Activated T-cell treated with anti-CD3 and anti-CD28 coated beads for 1 hour (primary cell): ENCODE measurements at regions not wholly inside any gene's neighbourhood (a gene's known extent, or its start where the extent isn't known, plus 50 kb on each side); places are given as distances from the start of the nearest gene placed in this dataset.

Experiments used
- DNase-seq: peaks from one replicate; pipeline ENCODE4 v3.0.0-alpha.2; 2020; ENCODE audit warnings: low read depth

DNA sequence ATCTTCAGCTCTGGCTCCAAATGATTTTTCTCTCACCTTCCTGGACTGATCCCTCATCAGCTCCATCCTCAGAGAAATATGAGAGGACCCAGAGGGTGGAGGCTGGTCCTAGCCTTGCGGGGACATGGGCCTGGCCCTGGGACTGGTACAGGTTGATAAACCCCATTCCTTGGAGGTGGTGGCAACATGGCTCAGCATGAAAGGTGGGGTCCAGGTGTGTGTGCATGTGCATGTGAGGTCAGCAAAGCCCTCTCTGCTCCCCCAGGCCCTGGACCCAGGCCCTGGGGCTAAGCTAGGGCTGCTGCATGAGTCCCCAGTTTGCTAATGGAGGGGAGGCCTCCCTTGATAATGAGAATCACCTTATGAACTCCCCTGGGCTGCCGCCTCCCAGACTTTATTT is 363.1 kb downstream of the MATN1 start:
- DNase-seq = no peak

DNA sequence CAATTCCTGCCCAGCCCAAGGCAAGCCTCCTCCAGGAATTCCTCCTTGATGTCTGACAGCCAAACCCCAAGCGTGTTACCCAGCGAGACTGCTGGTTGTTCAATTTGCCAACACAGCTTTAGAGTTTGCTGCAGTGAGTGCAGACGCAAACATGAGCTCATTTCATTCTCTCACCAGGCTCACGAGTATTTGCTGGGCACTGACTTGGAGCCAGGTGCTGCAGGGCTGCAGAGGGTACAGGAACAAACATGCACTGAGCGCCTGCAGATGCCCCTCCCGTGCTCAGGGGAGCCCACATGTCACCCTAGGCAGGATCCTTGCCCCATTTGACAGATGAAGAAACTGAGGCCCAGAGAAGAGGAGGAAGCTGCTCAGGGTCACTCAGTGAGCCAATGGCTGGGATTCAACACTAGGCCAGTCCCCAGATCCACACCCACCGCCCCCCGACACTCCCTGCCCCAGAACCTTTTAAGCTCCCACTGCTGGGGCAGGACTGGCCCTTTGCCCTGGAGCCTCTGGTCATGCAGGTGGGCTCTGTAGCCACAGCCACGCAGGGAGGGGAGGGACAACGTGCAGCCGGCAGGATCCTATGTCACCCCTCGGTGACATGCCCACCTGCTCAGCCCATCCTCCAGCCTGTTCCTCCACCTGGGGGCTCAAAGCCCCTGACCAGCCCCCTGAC is 363.7 kb downstream of the MATN1 start:
- DNase-seq = no peak

DNA sequence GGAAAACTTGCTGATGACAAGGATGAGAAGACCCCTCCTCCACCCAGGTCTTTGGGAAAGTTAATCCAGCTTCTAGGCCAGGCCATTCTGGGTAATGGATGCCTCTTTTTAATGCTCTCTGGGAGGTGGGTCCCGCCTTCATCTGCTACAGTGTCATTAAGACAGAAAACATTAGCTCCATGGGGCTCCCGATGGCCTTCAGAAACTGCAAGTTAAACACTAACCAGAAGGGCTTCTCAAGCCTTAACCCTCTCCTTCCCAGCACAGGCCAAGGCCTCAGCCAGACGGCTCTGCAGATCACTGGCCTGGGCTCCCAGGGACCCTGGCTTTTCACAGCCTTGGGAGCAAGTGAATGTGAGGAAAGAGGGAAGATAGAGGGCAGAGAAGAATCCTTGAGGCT is 364.9 kb downstream of the MATN1 start:
- no peak for DNase-seq

DNA sequence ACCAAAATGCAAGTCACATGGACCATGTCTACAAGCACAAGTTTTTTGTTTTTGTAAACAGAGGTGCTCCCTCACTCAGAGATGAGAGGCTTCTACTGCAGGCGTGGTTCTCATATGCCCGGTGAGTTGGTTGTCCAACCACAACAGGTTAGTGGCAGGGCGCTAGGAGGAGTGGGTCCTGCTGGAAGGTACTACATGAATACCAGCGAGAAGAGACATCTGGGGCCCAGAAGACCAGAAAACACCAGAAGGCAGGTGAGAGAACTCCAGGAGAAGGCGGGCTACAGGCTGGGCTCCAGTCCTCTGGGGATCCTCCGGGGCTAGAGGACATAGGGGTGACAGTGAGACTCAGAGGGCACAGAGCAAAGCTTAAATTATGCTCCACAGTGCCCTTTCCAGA is 366.5 kb downstream of the MATN1 start:
- no peak for DNase-seq

DNA sequence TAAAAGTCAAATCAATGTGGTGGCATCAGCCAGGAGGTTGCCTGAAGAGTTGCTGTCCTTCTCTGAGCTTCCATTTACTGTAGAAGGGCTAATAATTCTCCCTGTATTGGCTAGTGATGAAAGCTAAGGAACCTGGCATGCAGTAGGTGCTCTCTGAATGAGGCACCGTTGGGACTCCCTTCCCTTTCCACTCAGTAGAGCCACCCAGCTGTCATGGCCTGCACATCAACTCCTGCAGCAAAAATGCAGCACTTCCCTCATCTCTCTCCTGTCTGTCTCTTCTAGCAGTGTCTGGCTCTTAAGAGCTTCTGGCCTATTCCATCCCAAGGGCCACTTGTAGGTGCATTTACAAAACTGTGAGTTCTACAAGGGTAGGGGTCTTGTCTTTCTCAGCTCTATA is 369.0 kb downstream of the MATN1 start:
- no peak for DNase-seq

DNA sequence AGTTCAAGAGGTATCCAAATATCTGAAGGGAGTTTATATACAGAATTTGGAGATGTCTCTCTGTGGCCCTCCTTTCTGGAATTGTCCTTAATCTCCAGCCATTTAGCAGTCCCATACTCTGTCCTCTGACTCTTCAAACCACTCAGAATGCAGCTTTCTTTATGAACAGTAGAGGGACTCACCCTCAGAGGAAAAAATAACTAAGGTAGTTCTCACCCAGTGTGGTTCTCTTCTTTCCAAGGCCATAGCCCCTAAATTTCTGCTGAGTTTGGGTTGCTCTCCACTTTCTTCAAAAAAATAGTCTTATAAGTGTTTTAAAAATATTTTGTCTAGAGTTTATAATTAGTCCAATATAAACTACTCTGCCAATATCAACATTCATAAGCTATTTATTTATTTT is 369.7 kb downstream of the MATN1 start:
- no peak for DNase-seq

DNA sequence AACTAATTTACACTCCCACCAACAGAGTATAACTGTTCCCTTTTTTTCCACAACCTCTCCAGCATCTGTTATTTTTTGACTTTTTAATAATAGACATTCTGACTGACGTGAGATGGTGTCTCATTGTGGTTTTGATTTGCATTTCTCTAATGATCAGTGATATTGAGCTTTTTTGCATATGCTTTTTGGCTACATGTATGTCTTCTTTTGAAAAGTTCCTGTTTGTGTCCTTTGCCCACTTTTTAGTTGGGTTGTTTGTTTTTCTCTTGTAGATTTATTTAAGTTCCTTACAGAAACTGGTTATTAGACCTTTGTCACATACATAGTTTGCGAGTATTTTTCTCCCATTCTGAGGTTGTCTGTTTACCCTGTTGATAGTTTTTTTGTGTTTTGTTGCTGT is 375.2 kb downstream of the MATN1 start:
- DNase-seq = no peak

DNA sequence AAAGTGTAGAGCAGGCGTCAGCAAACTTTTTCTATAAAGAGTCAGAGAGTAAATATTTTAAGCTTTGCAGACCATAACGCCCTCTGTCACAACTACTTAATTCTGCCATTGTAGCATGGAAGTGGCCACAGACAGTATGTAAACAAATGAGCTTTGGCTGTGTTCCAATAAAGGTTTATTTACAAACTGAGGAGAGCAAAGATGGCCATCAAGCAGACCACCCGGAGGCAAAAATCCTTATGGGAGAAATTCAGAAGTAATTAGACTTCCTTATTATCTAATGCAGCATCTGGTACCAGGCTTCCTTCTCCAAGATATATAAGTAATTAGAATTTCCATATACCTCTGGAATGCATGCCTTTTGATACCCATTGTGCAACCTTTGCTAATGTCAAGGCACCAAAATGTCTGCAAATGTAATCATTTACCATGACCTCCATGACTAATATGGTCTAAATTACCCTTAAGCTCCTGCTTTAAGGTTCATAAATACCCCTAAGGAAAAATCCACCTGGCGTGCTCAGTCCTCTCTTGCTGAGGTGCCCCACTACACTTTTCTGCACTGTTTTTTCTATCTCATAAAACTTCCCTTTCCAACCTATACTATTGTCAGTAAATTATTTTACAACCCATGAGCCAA is 377.8 kb downstream of the MATN1 start:
- no peak for DNase-seq

DNA sequence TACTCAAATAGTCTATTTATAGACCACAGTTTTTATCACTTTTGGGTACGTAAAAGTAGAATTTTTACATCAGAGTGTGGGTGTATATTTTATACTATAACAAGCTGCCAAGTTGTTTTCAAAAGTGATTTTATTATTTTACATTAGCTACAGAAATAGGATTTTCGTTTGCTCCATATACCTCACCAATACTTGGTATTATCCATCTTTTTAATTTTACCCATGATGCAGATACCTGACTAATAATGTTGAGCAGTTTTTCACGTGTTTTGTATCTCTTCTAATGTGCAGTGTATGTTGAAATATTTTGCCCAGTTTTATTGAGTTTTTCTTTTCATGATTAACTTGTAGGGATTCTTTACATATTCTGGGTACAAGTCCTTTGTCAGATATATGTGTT is 379.8 kb downstream of the MATN1 start:
- no peak for DNase-seq

DNA sequence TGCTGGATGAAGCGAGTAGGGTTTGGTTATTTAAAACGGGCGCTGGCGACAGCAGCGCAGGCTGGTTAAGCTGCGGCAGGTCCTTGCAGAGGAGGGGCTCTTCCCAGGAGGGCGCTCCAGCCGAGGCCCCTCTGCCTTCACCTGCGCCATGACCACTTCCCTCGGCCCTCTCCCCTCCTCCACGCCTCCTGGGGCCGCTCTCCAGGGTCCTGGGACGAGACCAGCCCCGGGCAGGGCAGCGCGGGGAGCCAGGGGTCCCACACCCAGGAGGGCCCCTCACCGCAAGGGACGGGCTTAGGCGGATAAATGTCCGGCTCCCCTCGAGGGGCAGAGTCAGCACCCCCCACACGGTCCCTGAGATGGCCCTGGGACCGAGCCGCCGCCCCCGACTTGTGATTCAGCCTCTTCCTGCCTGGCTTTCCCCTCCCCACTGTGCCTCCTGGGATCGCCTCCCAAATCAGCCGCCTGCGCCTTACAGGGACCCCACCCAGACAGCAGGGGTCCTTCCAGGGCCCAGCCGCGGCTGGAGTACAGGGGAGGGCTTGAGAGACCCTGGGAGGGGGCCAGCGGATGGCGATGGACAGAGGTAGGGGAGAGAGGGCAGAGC is 380.7 kb downstream of the MATN1 start:
- DNase-seq = no peak

DNA sequence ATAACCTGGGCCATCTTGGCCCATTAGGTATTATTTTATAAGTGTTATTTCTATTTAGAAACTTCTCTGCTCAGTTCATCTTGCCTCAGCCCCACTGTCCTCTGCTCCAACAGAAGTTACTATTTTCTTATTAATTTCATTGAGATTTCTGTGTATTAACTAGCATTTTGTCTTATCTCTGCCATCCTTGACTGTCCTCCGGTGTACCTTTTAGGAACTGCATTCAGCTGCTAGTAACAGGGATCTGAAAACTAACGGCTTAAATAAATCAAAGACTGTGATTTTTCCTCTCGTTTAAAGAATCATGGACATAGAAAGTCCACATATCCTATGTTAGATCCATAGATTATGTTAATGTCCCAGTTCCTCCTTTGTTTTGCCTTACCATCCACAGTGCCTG is 382.5 kb downstream of the MATN1 start:
- DNase-seq = no peak

DNA sequence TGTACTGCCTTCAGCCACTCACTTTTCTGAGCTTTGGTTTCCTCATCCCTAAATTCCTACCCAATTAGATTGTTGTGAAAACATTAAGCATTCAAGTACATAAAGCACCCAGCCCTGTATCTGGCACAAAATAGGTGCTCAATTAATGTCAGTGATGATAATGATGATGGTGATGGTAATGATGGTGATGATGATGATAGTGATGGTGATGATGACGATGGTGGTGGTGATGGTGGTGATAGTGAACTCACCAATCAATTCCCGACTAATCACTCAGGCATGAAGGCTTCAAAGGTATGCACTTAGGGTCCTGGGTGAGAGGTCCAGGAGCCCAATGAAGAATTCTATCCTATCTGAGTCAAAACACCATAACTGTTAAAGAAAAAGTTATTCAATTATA is 383.5 kb downstream of the MATN1 start:
- no peak for DNase-seq

DNA sequence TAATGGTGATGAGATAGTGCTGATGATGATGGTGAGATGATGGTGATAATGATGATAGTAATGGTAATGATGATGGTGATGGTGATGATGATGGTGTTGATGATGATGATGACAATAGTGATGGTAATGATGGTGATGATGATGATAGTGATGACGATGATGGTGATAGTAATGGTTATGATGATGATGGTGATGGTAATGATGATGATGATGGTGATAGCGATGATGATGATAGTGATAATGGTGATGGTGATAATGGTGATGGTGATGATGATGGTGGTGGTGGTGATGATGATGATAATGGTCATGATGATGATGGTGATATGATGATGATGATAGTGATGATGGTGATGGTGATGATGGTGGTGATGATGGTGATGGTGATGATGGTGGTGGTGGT is 384.6 kb downstream of the MATN1 start:
- DNase-seq = no peak

DNA sequence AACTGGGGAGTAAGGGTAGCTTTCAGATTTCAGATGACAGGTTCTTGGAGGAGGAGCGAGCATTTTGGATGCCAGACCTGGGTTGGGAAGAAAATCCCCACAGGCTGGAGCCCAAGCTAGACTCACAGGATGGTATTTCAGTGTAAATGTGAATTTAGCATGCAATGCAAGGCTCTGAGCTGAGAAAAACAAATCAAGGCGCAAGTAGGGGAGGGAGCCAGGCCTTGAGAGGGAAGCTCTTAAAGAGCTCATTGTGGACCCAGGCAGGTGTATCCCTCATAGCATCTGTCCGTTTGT is 386.1 kb downstream of the MATN1 start:
- no peak for DNase-seq

DNA sequence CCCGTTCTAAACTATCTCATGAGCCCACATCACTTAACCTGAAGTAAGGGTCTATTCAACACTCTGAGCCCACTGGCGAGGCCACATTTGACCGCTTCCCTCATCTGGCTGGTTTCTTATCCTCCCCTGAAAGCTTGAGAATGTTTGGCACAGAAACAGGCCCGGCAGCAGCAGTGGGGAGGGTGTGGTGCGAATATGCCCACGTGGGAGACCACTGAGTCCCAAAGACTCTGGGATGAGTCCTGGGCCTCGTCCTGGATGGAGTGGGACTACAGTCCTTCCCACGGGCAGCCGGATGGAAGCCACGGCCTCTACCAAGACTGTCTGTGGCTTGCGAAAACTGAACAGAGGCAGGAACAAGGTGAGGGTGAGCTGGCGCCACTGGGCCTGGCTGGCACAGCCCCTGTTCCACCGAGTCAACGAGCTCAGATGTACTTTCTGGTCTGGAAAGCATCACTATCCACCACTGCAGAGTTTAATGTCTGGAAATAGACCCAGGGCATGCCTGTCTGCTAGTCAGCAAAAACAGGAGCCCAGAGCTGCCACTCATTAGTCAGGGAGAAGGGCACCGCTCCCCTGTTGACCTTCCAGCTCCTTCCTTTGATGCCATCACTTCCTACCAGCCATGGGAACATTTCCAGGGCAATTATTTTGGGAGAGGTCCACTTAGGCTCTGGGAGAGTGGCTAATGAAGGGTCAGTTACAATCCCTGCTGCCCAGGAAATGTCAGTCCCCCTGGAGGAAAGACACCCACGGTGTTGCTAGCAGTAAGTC is 386.6 kb downstream of the MATN1 start:
- no peak for DNase-seq

DNA sequence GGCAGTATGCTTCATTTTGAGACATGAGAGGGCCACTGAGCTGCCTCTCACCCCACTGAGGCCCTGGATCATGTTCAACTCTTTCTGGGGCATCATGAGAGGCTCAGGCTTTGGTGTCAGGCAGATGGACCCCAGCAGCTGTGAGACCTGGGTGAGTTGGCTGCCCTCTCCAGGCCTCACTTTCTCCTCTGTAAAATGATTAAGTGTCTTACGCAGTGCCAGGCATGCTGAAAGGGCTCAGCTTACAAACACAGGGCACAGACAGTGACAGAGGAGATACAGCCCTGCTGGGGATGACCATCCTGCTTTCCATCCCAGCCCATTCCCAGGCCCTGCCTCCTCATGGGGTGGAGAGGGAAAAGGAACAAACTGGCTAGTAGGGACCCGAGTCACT is 387.4 kb downstream of the MATN1 start:
- no peak for DNase-seq

DNA sequence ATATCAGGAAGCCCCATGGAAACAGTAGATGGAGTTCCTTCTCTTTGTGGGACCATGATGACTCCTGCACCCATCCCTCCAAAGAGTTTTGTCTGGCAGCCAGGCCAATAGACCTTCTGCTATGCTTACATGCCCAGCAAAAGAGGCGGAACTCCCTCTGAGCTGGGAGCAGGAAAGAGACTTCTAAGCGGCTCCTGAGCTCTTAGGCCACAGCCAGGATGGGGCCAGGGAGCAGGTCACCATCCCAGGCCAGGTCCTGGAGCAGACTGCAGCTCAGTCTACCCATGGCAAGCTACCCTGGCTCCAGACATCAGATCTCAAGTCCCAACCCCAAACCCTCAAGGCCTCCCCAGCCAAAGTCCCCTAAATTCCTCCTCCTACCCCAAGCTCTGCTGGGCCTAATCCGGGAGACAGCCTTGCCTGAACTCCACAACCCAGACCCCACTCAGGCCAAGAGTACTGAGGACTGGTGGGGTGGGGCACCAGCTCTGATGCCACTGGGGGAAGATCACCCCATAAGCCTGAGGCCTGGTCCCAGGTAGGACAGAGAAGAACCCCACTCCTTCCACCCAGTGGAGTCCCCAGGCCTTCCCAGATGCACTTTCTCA is 387.9 kb downstream of the MATN1 start:
- no peak for DNase-seq

DNA sequence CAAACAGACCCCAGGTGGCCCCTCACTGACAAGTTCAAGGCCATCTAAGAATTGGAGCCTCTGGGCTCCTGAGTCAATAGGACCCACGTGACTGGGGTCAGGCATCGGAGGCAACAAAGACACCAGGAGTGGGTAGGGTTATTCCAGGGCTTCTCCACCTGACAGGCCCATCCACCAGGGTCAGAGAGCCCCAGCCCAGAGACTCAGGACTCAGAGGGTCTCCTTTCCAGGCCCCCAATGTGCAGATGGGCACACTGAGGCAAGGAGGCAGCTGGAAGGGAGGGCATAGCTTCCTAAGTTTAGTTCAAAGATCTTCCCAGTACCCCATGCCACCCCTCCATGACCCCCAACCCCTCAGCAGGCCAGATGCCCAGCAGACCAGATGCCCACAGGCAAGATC is 388.6 kb downstream of the MATN1 start:
- no peak for DNase-seq

DNA sequence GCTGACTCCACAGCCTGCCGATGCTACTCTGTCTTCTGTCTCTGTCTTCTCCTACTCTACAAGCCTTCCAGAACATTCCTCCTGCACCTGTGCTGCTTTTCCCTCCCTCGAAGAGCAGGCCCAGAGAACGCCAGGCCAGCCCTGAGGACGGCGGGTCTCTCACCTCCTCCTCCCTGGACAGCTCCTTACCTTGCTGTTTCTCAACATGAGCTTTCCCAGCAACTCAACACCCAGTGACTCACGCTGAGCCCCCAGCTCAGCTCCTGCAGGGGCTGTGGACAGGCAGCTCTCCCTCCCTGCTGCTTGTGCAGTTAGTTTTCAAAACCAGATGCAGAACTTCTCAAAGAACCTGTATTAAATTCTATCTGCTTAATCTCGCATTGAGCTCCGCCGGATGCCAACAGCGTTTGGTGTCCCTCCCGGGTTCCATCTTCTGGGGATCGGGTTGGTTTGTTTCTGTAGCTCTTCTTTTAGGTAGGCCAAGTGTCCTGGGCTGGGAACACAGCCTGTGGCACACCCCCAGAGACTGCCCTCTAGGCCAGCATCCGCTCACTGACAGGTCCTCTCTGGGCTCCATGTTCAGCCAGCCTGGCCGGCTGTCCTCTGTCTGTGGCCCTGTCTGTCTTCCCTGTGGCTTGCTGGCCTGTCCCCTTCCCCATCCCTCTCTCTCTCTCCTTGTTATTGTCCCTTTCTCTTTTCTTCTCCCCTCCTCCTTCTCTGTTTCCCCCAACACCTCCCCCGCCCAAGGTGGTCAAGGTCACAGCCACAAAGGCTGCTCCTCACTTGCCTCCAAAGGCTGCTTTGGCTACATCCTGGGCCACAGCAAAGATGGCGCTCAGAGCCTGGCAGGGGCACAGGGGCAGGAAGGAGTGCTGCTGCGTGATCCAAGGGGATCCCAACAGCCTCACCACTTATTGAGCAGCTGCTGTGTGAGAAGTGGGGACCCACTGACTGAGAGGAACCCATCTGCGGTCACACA is 391.0 kb downstream of the MATN1 start:
- no peak for DNase-seq

DNA sequence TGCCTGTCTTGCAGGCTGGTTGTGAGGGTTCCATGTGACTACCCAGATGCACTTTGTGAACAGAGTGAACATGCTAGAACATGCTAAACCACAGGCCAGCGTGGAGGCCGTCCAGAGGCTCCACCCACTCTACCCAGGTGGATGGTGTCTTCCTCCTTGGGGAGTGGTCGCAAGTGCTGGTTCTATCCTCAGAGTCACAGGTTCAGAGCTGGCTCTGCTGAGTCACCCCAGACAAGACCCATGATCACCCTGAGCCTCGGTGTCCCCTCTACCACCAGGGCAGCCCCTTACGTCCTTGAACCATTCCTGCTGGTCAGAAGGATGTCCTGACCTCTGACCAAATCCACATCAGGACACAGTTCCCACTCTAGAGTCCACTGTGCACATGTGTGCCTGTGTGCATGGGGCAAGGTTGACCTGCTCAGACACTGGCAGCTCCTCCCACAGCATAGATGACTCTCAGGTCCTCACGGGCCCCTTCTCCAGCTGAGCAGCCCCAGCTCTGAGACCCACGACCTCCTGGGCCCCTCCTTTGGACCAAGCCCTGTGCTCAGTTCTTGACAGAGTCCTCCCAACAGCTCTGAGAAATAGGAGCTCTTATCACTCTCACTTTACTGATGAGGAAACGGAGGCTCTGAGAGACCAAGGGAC is 391.8 kb downstream of the MATN1 start:
- DNase-seq = no peak

DNA sequence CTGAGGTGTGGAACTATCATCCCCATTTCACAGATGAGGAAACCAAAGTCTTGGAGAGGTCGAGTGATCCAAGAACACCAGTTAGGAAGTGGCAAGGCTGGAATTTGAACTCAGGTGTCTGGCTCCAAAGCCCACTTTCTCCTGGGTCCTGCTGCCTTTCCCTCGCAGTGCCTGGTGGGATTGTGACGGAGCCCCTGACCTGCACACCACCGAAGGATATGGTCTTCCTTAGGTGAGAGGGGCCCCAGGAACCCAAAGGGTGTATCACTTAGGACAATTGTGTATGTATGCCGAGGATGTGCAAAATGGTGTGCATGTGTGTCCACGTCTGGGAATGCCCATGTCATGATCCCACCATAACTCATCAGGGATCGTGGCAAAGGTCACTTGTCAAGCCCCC is 392.7 kb downstream of the MATN1 start:
- DNase-seq = no peak
